SK-N-MC (cell line): ENCODE measurements at regions not wholly inside any gene's neighbourhood (a gene's known extent, or its start where the extent isn't known, plus 50 kb on each side); places are given as distances from the start of the nearest gene placed in this dataset.
"Not testable (repeated sequence)": the region's sequence is repeated elsewhere in the genome, so short reads cannot be mapped to it uniquely, and the experiment has no call there.

Experiments
- DNase-seq: peaks from one replicate; pipeline ENCODE4 v3.0.0-alpha.2; 2011; ENCODE audit warnings: low read depth, low spot score
- H3K27ac ChIP-seq: fragments of 200-600 bp; sonication (generic); 2 replicates; pipeline ENCODE4 v1.5.1; 2016; ENCODE audit warnings: mixed run types
- H3K36me3 ChIP-seq: fragments of 200-600 bp; sonication (generic); 2 replicates; pipeline ENCODE4 v1.6.1; 2017; ENCODE audit warnings: antibody characterized with exemption, low read length, mixed read lengths; ENCODE audit not compliant: insufficient read depth
- H3K4me3 ChIP-seq: fragments of 200-600 bp; sonication (generic); 2 replicates; pipeline ENCODE4 v1.5.1; 2016
- H3K9ac ChIP-seq: fragments of 200-600 bp; sonication (generic); 2 replicates; pipeline ENCODE4 v1.8.0; 2017; ENCODE audit warnings: mixed run types, mixed read lengths; ENCODE audit not compliant: insufficient read length
- H3K9me3 ChIP-seq: fragments of 200-600 bp; sonication (generic); 2 replicates; pipeline ENCODE4 v1.6.1; 2017; ENCODE audit warnings: low read depth, mild to moderate bottlenecking, antibody characterized with exemption, low read length, moderate library complexity, mixed read lengths
- EZH2 ChIP-seq: fragments of 200-600 bp; sonication (generic); IDR thresholded peaks from one replicate; pipeline ENCODE4 v1.6.1; 2017; ENCODE audit warnings: antibody characterized with exemption
- FOXP2 ChIP-seq: optimal IDR thresholded peaks from 2 replicates; pipeline ENCODE3; 2011; ENCODE audit warnings: mild to moderate bottlenecking, moderate library complexity; ENCODE audit not compliant: insufficient read depth; ENCODE audit errors: extremely low read length, control extremely low read depth
- POLR2AphosphoS5 ChIP-seq: IDR thresholded peaks from 2 replicates; pipeline ENCODE4 v1.6.1; 2012; ENCODE audit warnings: mild to moderate bottlenecking, low read depth, low read length, borderline replicate concordance

GRCh38 chr3:38958026-38958720 is 93.6 kb downstream of the SCN11A start:
- H3K4me3 ChIP-seq: no peak overlapping the region
- DNase-seq: no peak

DNA sequence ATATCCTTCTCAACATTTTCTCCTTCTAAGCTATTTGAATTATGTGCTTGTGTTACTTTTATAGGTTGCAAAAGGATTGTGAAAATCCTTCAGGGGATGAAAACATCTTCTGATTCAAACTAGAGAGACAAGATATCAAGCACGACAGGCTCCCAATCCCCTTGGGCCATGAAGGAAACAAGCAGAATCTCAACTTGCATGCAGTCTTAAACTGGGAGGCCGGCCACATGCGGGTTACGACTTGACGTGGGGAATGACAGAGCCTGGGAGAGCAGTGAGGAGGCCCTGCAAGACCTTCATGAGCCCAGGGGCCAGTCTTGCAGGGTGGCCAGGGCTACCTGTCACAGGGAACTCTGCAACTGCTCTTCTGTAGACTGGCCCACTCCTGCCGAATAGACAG is 94.4 kb downstream of the SCN11A start:
- Histone ChIP-seq H3K4me3 (no peak overlapping the region), H3K9me3 (no peaks in the 10 kb centered on the region), H3K9ac (no peak overlapping the region), H3K27ac (no peak overlapping the region), H3K36me3 (no peaks in the 10 kb centered on the region)
- no peak for TF ChIP-seq POLR2AphosphoS5
- DNase-seq: no peak

More at GRCh38 chr3:38958026-38958720, 93.6 kb downstream of the SCN11A start:
- Histone ChIP-seq H3K9ac (no peak overlapping the region), H3K36me3 (no peaks in the 10 kb centered on the region), H3K9me3 (no peaks in the 10 kb centered on the region), H3K27ac (no peak overlapping the region)
- TF ChIP-seq FOXP2 (no peak), EZH2 (no peak), POLR2AphosphoS5 (no peak)

GRCh38 chr3:38952721-38953120 is 99.0 kb downstream of the SCN11A start:
- no peak overlapping the region for H3K4me3 ChIP-seq
- TF ChIP-seq EZH2 (no peak), FOXP2 (no peak), POLR2AphosphoS5 (no peak)
- H3K9ac ChIP-seq: no peak overlapping the region
- no peak for DNase-seq
- H3K36me3 ChIP-seq: no peaks in the 10 kb centered on the region
- H3K27ac ChIP-seq: no peak overlapping the region
- H3K9me3 ChIP-seq: no peaks in the 10 kb centered on the region

DNA sequence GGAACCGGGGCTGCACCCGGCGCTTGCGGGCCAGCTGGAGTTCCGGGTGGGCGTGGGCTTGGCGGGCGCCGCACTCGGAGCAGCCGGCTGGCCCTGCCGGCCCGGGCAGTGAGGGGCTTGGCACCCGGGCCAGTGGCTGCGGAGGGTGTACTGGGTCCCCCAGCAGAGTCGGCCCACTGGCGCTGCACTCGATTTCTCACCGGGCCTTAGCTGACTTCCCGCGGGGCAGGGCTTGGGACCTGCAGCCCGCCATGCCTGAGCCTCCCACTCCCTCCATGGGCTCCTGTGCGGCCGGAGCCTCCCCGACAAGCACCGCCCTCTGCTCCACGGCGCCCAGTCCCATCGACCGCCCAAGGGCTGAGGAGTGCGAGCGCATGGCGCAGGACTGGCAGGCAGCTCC is 100.6 kb downstream of the SCN11A start:
- H3K36me3 ChIP-seq, DNase-seq, H3K9ac ChIP-seq, H3K27ac ChIP-seq, H3K9me3 ChIP-seq, H3K4me3 ChIP-seq: not testable (repeated sequence)

GRCh38 chr3:38950581-38950980 is 101.2 kb downstream of the SCN11A start:
- H3K4me3 ChIP-seq: no peak overlapping the region
- no peak for DNase-seq
- H3K9ac ChIP-seq: no peak overlapping the region
- no peaks in the 10 kb centered on the region for H3K9me3 ChIP-seq
- no peaks in the 10 kb centered on the region for H3K36me3 ChIP-seq
- no peak overlapping the region for H3K27ac ChIP-seq
- TF ChIP-seq EZH2 (no peak), POLR2AphosphoS5 (no peak), FOXP2 (no peak)

DNA sequence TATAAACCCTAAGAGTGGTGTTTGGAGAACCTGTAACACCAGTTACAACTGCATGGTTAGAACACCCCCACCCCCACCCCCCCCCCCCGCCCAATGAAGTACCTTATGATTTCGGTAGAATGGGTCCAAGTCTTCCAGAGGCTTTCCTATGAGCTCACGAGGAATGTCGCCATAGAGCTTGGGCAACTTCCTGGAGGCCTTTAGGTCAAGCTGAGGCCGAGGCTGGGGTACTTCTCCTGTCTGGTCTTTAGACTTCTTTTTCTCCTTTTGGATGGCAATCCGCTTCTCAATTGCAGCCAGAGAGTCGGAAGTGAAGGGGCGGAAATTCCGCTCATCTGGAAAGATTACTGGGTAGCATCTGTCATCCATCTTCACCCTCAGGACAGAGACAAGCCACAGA is 101.8 kb downstream of the SCN11A start:
- Histone ChIP-seq H3K9me3 (no peaks in the 10 kb centered on the region), H3K27ac (no peak overlapping the region), H3K9ac (no peak overlapping the region), H3K4me3 (no peak overlapping the region), H3K36me3 (no peaks in the 10 kb centered on the region)
- no peak for DNase-seq
- TF ChIP-seq EZH2 (no peak), POLR2AphosphoS5 (no peak), FOXP2 (no peak)

DNA sequence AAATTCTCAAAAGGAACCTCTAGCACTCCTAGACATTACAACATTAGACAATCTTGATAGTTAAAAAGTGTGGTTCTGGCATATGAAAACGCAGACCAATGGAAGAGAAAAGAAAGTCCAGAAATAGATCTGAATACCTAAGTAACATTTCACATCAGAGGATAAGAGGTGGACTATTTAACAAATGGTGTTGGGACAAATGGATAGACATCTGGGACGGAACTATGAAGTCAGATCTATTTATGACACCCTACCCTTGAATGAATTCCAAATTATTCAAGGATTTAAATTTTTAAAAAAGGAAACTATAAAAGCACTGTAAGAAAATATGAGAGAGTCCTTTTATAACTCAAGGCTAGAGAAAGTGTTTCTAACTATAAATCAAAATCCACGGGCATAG is 111.3 kb downstream of the SCN11A start:
- no peak overlapping the region for H3K9ac ChIP-seq
- TF ChIP-seq FOXP2: no peak
- no peak for TF ChIP-seq EZH2
- no peak for TF ChIP-seq POLR2AphosphoS5
- no peaks in the 10 kb centered on the region for H3K36me3 ChIP-seq
- no peaks in the 10 kb centered on the region for H3K9me3 ChIP-seq
- H3K4me3 ChIP-seq: no peak overlapping the region
- DNase-seq: no peak
- no peak overlapping the region for H3K27ac ChIP-seq

DNA sequence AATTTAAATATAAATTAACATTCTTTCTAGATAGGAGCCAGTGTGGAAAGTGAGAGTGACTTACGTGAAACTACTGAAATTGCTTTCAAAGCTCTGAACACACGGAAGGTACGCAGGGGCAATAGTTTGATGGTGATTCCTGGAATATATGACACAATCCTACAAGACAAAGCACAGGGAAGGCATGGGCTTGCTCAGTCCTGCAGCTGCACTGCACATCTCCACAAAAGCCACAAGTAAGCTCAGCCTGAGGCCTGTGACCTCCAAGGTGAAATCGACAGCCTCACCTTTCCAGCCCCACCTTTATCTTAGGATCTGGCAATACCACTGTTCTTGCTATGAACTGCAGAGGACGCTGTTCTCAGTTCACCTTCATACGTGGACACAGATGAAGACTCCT is 109.3 kb upstream of the SCN10A start:
- Histone ChIP-seq H3K9ac (no peak overlapping the region), H3K4me3 (no peak overlapping the region), H3K27ac (no peak overlapping the region), H3K9me3 (no peaks in the 10 kb centered on the region), H3K36me3 (no peaks in the 10 kb centered on the region)
- no peak for DNase-seq
- TF ChIP-seq FOXP2 (no peak), POLR2AphosphoS5 (no peak), EZH2 (no peak)

- Histone ChIP-seq H3K36me3 (no peaks in the 10 kb centered on the region), H3K9ac (no peak overlapping the region), H3K9me3 (no peaks in the 10 kb centered on the region), H3K4me3 (no peak overlapping the region), H3K27ac (no peak overlapping the region)
- DNase-seq: no peak
- no peak for TF ChIP-seq FOXP2
- no peak for TF ChIP-seq POLR2AphosphoS5
- no peak for TF ChIP-seq EZH2
These were observed 100.7 kb upstream of the SCN10A start for GRCh38 chr3:38916706-38917105.
